GM12874 (cell line): ENCODE measurements at regions not wholly inside any gene's neighbourhood (a gene's known extent, or its start where the extent isn't known, plus 50 kb on each side); places are given as distances from the start of the nearest gene placed in this dataset.

Experiments used
- TF ChIP-seq, protein P1 (sequence below): IDR thresholded peaks from 2 replicates; pipeline ENCODE4 v1.5.1; 2011; ENCODE audit warnings: low read depth, mild to moderate bottlenecking, control low read depth, low read length, moderate library complexity; ENCODE audit not compliant: insufficient read depth

GRCh38 chr2:75344146-75344545, 144.8 kb upstream of the TACR1 start:
- TF ChIP-seq, protein P1, sequence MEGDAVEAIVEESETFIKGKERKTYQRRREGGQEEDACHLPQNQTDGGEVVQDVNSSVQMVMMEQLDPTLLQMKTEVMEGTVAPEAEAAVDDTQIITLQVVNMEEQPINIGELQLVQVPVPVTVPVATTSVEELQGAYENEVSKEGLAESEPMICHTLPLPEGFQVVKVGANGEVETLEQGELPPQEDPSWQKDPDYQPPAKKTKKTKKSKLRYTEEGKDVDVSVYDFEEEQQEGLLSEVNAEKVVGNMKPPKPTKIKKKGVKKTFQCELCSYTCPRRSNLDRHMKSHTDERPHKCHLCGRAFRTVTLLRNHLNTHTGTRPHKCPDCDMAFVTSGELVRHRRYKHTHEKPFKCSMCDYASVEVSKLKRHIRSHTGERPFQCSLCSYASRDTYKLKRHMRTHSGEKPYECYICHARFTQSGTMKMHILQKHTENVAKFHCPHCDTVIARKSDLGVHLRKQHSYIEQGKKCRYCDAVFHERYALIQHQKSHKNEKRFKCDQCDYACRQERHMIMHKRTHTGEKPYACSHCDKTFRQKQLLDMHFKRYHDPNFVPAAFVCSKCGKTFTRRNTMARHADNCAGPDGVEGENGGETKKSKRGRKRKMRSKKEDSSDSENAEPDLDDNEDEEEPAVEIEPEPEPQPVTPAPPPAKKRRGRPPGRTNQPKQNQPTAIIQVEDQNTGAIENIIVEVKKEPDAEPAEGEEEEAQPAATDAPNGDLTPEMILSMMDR: no peak

- TF ChIP-seq, protein P1: no peak
These were observed 143.3 kb upstream of the TACR1 start for GRCh38 chr2:75342504-75343175.

- TF ChIP-seq, protein P1: no peak
These were observed 141.2 kb upstream of the TACR1 start for GRCh38 chr2:75340560-75340959.

GRCh38 chr2:75338461-75338860, 139.1 kb upstream of the TACR1 start:
- TF ChIP-seq, protein P1: no peak

DNA sequence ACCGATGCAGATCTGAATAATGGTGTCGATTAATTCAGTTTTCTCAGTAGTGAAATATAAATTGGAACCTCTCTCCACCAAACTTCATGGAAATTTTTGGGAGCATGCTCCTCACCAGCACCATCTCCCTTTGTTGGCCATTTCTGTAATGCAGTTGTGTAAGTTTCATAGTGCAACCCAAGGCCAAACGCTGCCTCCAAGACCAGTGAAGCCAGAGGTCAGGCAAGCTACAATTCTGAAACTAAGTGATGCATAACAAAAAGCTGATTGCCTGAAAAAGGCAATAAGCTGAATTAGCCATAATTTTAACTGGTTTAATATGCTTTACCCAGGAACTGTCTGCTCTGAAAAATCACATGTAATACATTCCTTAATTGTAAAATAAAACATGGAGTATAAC, 138.3 kb upstream of the TACR1 start:
- TF ChIP-seq, protein P1: no peak

DNA sequence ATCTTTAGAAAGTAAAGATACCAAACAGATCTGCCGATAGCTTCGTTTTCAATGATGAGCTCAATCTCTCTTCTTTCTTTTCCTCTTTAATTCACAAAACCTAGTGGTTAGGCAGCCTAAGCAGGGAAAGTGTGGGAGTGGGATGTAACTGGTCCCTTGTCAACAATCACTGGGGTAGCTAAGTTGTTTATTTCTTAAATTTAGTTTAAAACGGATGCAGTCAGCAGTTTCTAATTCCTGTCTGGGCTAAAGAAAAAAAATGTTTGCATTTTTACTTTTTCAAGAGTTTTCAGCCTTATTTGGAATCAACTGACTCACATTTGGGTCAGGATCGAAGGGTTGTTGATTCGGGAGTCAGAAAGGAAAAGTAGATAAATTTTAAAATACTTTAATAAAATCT, 137.7 kb upstream of the TACR1 start:
- TF ChIP-seq, protein P1: no peak

- TF ChIP-seq, protein P1: no peak
These were observed 137.1 kb upstream of the TACR1 start for GRCh38 chr2:75336451-75336850.
